ENCODE measurements at regions not wholly inside any gene's neighbourhood (a gene's known extent, or its start where the extent isn't known, plus 50 kb on each side); places are given as distances from the start of the nearest gene placed in this dataset.

DNA sequence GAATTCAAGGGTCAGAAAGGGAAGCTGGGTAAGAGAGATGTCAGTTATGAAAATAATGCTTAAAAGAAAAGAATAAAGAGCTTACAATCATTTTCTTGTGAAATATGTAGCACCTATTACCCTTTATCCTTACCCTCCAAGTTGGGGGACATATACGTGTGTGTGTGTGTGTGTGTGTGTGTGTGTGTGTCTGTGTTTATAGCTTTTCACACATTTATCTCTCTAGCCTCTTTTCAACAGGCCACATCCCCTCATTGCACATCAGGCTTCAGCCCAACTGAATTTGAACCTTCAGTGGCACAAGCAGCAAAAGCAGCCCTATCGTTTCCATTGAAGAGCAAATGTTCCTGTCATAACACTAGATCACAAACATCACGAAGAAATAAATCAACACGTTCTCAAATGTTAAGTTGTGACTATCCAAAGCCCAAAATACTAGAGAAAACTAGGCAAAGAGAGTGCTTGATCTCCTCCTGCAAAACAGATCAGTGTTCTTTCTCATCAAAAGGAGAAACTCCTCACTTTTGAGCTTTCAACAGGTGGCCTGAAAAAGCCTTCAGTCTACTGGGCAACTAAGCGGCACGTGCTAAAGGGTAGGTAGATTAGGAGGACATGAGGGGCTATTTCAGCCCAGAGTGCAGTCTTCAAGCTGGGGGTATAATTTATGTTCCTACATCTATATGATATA is 416.4 kb downstream of the EFNA5 start:
- TF ChIP-seq, protein P1, sequence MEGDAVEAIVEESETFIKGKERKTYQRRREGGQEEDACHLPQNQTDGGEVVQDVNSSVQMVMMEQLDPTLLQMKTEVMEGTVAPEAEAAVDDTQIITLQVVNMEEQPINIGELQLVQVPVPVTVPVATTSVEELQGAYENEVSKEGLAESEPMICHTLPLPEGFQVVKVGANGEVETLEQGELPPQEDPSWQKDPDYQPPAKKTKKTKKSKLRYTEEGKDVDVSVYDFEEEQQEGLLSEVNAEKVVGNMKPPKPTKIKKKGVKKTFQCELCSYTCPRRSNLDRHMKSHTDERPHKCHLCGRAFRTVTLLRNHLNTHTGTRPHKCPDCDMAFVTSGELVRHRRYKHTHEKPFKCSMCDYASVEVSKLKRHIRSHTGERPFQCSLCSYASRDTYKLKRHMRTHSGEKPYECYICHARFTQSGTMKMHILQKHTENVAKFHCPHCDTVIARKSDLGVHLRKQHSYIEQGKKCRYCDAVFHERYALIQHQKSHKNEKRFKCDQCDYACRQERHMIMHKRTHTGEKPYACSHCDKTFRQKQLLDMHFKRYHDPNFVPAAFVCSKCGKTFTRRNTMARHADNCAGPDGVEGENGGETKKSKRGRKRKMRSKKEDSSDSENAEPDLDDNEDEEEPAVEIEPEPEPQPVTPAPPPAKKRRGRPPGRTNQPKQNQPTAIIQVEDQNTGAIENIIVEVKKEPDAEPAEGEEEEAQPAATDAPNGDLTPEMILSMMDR (IDR thresholded peaks at IDR 0.05), result no peak
- TF ChIP-seq POLR2A (IDR thresholded peaks at IDR 0.05), result no peak
